K562 (cell line): ENCODE measurements at regions not wholly inside any gene's neighbourhood (a gene's known extent, or its start where the extent isn't known, plus 50 kb on each side); places are given as distances from the start of the nearest gene placed in this dataset.

Experiments
- CHD1 ChIP-seq: fragments of 200-600 bp; sonication (generic); IDR thresholded peaks from one replicate; pipeline ENCODE4 v1.6.1; 2012; ENCODE audit warnings: mild to moderate bottlenecking, moderate library complexity, low read length, inconsistent platforms
- DDX20 ChIP-seq: fragments of 450-650 bp; IDR thresholded peaks from 2 replicates; pipeline ENCODE4 v1.6.1; 2016; ENCODE audit warnings: missing genetic modification characterization, low read depth, mild to moderate bottlenecking, missing compliant biosample characterization, moderate library complexity
- MEF2A ChIP-seq: IDR thresholded peaks from 2 replicates; pipeline ENCODE4 v1.6.1; 2011; ENCODE audit warnings: low read depth, mild to moderate bottlenecking, low read length, moderate library complexity; ENCODE audit not compliant: control insufficient read depth
- NR2C1 ChIP-seq, 2 experiments: fragments of 450-650 bp; IDR thresholded peaks; 2 replicates each; pipeline ENCODE4 v1.6.1; 2017; ENCODE audit warnings: mild to moderate bottlenecking in 2 of 2, antibody characterized with exemption in 1 of 2, inconsistent platforms in 1 of 2, missing compliant biosample characterization in 1 of 2, missing genetic modification characterization in 1 of 2
- PATZ1 ChIP-seq: fragments of 250-450 bp; sonication (Bioruptor Pico); IDR thresholded peaks from 2 replicates; pipeline ENCODE4 v1.5.0; 2020; ENCODE audit warnings: mild to moderate bottlenecking, borderline replicate concordance
- SAP30 ChIP-seq: fragments of 200-600 bp; sonication (generic); IDR thresholded peaks from 2 replicates; pipeline ENCODE4 v1.6.1; 2012; ENCODE audit warnings: borderline replicate concordance, low read depth, mild to moderate bottlenecking, moderate library complexity, low read length, control low read depth, inconsistent platforms; ENCODE audit not compliant: insufficient read depth, poor library complexity, severe bottlenecking
- THRA ChIP-seq: fragments of 450-650 bp; IDR thresholded peaks from 2 replicates; pipeline ENCODE4 v1.6.1; 2017; ENCODE audit warnings: mild to moderate bottlenecking, moderate library complexity
- TOE1 ChIP-seq, 2 experiments: fragments of 450-650 bp in 1 of 2; sonication (generic) in 1 of 2; formaldehyde crosslinking in 1 of 2; IDR thresholded peaks; 2 replicates each; pipeline versions ENCODE4 v1.7.1 to v1.8.0; 2016 to 2022; ENCODE audit warnings: borderline replicate concordance in 2 of 2, mild to moderate bottlenecking in 2 of 2, antibody characterized with exemption in 1 of 2, inconsistent platforms in 1 of 2, low read depth in 1 of 2, missing genetic modification reagents in 1 of 2, moderate library complexity in 1 of 2
- TRIM24 ChIP-seq, 2 experiments: fragments of 450-650 bp; IDR thresholded peaks; 2 replicates each; pipeline ENCODE4 v1.6.1; 2016
- ZC3H11A ChIP-seq: IDR thresholded peaks from 2 replicates; pipeline ENCODE4 v1.6.1; 2012; ENCODE audit warnings: low read depth, low read length, improper control_type of control experiment
- ZNF263 ChIP-seq: sonication (generic); formaldehyde crosslinking; IDR thresholded peaks from 2 replicates; pipeline ENCODE4 v1.8.0; 2022; ENCODE audit warnings: mild to moderate bottlenecking, missing genetic modification reagents, borderline replicate concordance
- ZNF311 ChIP-seq: fragments of 250-450 bp; sonication (Bioruptor Pico); IDR thresholded peaks from 2 replicates; pipeline ENCODE4 v1.4.0; 2020; ENCODE audit warnings: mild to moderate bottlenecking, moderate library complexity
- ZNF407 ChIP-seq: fragments of 450-650 bp; IDR thresholded peaks from 2 replicates; pipeline ENCODE4 v1.6.1; 2016; ENCODE audit warnings: low read depth
- ZNF589 ChIP-seq: fragments of 200-800 bp; sonication (Bioruptor generic); IDR thresholded peaks from 2 replicates; pipeline ENCODE4 v1.6.1; 2016; ENCODE audit warnings: low read depth, missing genetic modification characterization, missing compliant biosample characterization

- TF ChIP-seq ZNF407 (no peak), SAP30 (no peak), NR2C1 (IDR thresholded peaks at IDR 0.05) (peak; percentile 24; the same call in 1 of the 2 replicates), NR2C1 (tag; IDR thresholded peaks at IDR 0.05) (peak; percentile 39; the same call in 1 of the 2 replicates), DDX20 (tag) (no peak), ZC3H11A (no peak), THRA (no peak), ZNF589 (CRISPR knock-in tag) (0 out of 2 replicates have a peak, but pooled peaks have one; percentile 41), CHD1 (no peak), MEF2A (no peak), ZNF311 (CRISPR knock-in tag) (no peak), ZNF263 (CRISPR knock-in tag) (peak; percentile 76; the same call in 1 of the 2 replicates), TRIM24 (IDR thresholded peaks at IDR 0.05) (peak in 1 of 2 experiments; percentile 27; a peak in 1 of 4 replicates), TOE1 (IDR thresholded peaks at IDR 0.05; ENCODE audit: borderline replicate concordance) (peak; percentile 94), TOE1 (CRISPR knock-in tag; IDR thresholded peaks at IDR 0.05; ENCODE audit: borderline replicate concordance, low read depth) (no peak), PATZ1 (CRISPR knock-in tag) (no peak)
These were observed 53.6 kb upstream of the MINAR1 start (continued) for GRCh38 chr15:79378394-79379109.
